GM23248 (cell line): ENCODE measurements at regions not wholly inside any gene's neighbourhood (a gene's known extent, or its start where the extent isn't known, plus 50 kb on each side); places are given as distances from the start of the nearest gene placed in this dataset.

ENCODE experiments used
- DNase-seq: peaks from one replicate; pipeline ENCODE4 v3.0.0-alpha.2; 2015
- H2AFZ ChIP-seq: fragments of 200-600 bp; sonication (generic); 2 replicates; pipeline ENCODE4 v1.6.1; 2016; ENCODE audit warnings: antibody characterized with exemption
- H3F3A ChIP-seq: fragments of 200-600 bp; sonication (generic); 2 replicates; pipeline ENCODE4 v1.6.1; 2016; ENCODE audit warnings: mild to moderate bottlenecking, antibody characterized with exemption, mixed run types; ENCODE audit not compliant: insufficient read depth
- H3K27ac ChIP-seq: fragments of 200-600 bp; sonication (generic); 2 replicates; pipeline ENCODE4 v1.5.1; 2016; ENCODE audit warnings: mild to moderate bottlenecking
- H3K27me3 ChIP-seq: fragments of 200-600 bp; sonication (generic); replicated peaks from 2 replicates; pipeline ENCODE4 v1.6.1; 2016; ENCODE audit warnings: mild to moderate bottlenecking; ENCODE audit not compliant: insufficient read depth
- H3K36me3 ChIP-seq: fragments of 200-600 bp; sonication (generic); 2 replicates; pipeline ENCODE4 v1.6.1; 2016; ENCODE audit warnings: low read depth, mild to moderate bottlenecking
- H3K4me1 ChIP-seq: fragments of 200-600 bp; sonication (generic); 2 replicates; pipeline ENCODE4 v1.6.1; 2016; ENCODE audit warnings: mild to moderate bottlenecking; ENCODE audit not compliant: insufficient read depth
- H3K4me2 ChIP-seq: fragments of 200-600 bp; sonication (generic); one replicate; pipeline ENCODE4 v1.6.1; 2016; ENCODE audit warnings: mild to moderate bottlenecking; ENCODE audit not compliant: unreplicated experiment
- H3K4me3 ChIP-seq: fragments of 200-600 bp; sonication (generic); 2 replicates; pipeline ENCODE4 v1.5.1; 2016; ENCODE audit warnings: mild to moderate bottlenecking
- H3K79me2 ChIP-seq: fragments of 200-600 bp; sonication (generic); 2 replicates; pipeline ENCODE4 v1.6.1; 2016; ENCODE audit warnings: mild to moderate bottlenecking; ENCODE audit not compliant: insufficient read depth
- H3K9ac ChIP-seq: fragments of 200-600 bp; sonication (generic); 2 replicates; pipeline ENCODE4 v1.6.1; 2016; ENCODE audit warnings: mild to moderate bottlenecking
- H3K9me2 ChIP-seq: fragments of 200-600 bp; sonication (generic); 2 replicates; pipeline ENCODE4 v1.6.1; 2016; ENCODE audit warnings: mixed run types, mild to moderate bottlenecking, moderate library complexity; ENCODE audit not compliant: insufficient read depth
- H3K9me3 ChIP-seq: fragments of 200-600 bp; sonication (generic); one replicate; pipeline ENCODE4 v1.6.1; 2017; ENCODE audit warnings: low read depth
- H4K20me1 ChIP-seq: fragments of 200-600 bp; sonication (generic); 2 replicates; pipeline ENCODE4 v1.6.0; 2016; ENCODE audit not compliant: insufficient read depth
- EZH2 ChIP-seq: fragments of 200-600 bp; sonication (generic); IDR thresholded peaks from 2 replicates; pipeline ENCODE4 v1.6.1; 2018; ENCODE audit warnings: antibody characterized with exemption, mild to moderate bottlenecking; ENCODE audit not compliant: insufficient read depth, poor library complexity, severe bottlenecking
- EZH2phosphoT487 ChIP-seq: fragments of 200-600 bp; sonication (generic); IDR thresholded peaks from 2 replicates; pipeline ENCODE4 v1.6.1; 2018; ENCODE audit warnings: antibody characterized with exemption, moderate library complexity, mild to moderate bottlenecking, low read depth; ENCODE audit not compliant: insufficient read depth
- WGBS, 2 experiments: methylation state at CpG; one replicate each; pipeline ENCODE4 v1.1.6; 2015 to 2017; ENCODE audit warnings: low lambda C conversion rate in 2 of 2, low coverage in 1 of 2; ENCODE audit errors: missing lambda C conversion rate in 2 of 2; 5-methylcytosine and 5-hydroxymethylcytosine counted together
- in situ Hi-C: fragments of 300-500 bp; cut with MboI; formaldehyde crosslinking; loops from 2 replicates; pipeline ENCODE4 v1.15.0; 2020

GRCh38 chr19:20482721-20483120 is 82.9 kb downstream of the ZNF737 start:
- no peaks in the 10 kb centered on the region for H3K9me2 ChIP-seq
- H3K4me2 ChIP-seq, result no peak overlapping the region
- no peak overlapping the region for H2AFZ ChIP-seq
- no peak overlapping the region for H3K9ac ChIP-seq
- no peaks in the 10 kb centered on the region for H3K27me3 ChIP-seq
- H3K27ac ChIP-seq, result no peak overlapping the region
- H3K4me1 ChIP-seq, result no peaks in the 10 kb centered on the region
- H3K79me2 ChIP-seq, result no peaks in the 10 kb centered on the region
- no peak overlapping the region for H3K4me3 ChIP-seq
- H3F3A ChIP-seq, result no peaks in the 10 kb centered on the region
- no peaks in the 10 kb centered on the region for H4K20me1 ChIP-seq
- no peaks in the 10 kb centered on the region for H3K9me3 ChIP-seq
- no peak for DNase-seq
- TF ChIP-seq EZH2phosphoT487, result no peak
- WGBS, 2 experiments, result 19 to 24% methylated on average over 2 of the region's 2 CpGs
- in situ Hi-C loops, result no loop called here
- no peaks in the 10 kb centered on the region for H3K36me3 ChIP-seq

GRCh38 chr19:20481736-20482135 is 83.8 kb downstream of the ZNF737 start:
- Histone ChIP-seq H3K27me3 (no peaks in the 10 kb centered on the region), H3K4me1 (no peaks in the 10 kb centered on the region), H3K27ac (no peak overlapping the region), H3K9me3 (no peaks in the 10 kb centered on the region), H3K36me3 (no peaks in the 10 kb centered on the region), H3K79me2 (no peaks in the 10 kb centered on the region), H3K9me2 (no peaks in the 10 kb centered on the region), H3F3A (no peaks in the 10 kb centered on the region), H3K4me3 (no peak overlapping the region), H4K20me1 (no peaks in the 10 kb centered on the region), H3K9ac (no peak overlapping the region), H3K4me2 (no peak overlapping the region), H2AFZ (no peak overlapping the region)
- TF ChIP-seq EZH2, result no peak
- TF ChIP-seq EZH2phosphoT487, result no peak
- no peak for DNase-seq
- in situ Hi-C loops, result no loop called here
- 50 to 56% methylated on average over 1 of the region's 1 CpG for WGBS, 2 experiments

- Histone ChIP-seq H3K9ac (no peak overlapping the region), H3F3A (no peaks in the 10 kb centered on the region), H3K79me2 (no peaks in the 10 kb centered on the region), H3K27me3 (no peaks in the 10 kb centered on the region), H3K9me3 (no peaks in the 10 kb centered on the region), H3K36me3 (no peaks in the 10 kb centered on the region), H3K9me2 (no peaks in the 10 kb centered on the region), H3K27ac (no peak overlapping the region), H3K4me3 (no peak overlapping the region), H4K20me1 (no peaks in the 10 kb centered on the region), H3K4me1 (no peaks in the 10 kb centered on the region), H2AFZ (no peak overlapping the region), H3K4me2 (no peak overlapping the region)
- no peak for DNase-seq
- TF ChIP-seq EZH2phosphoT487 (no peak), EZH2 (no peak)
- WGBS, 2 experiments, result 7 to 12% methylated on average over 3 of the region's 3 CpGs
- in situ Hi-C loops, result no loop called here
Measured at GRCh38 chr19:20479483-20479882, 86.1 kb downstream of the ZNF737 start.

GRCh38 chr19:20478936-20479335 is 86.6 kb downstream of the ZNF737 start:
- Histone ChIP-seq H3K4me2 (no peak overlapping the region), H3K4me3 (no peak overlapping the region), H3K36me3 (no peaks in the 10 kb centered on the region), H3K27me3 (no peaks in the 10 kb centered on the region), H3K79me2 (no peaks in the 10 kb centered on the region), H3K9me2 (no peaks in the 10 kb centered on the region), H3F3A (no peaks in the 10 kb centered on the region), H4K20me1 (no peaks in the 10 kb centered on the region), H3K9ac (no peak overlapping the region), H3K4me1 (no peaks in the 10 kb centered on the region), H3K9me3 (no peaks in the 10 kb centered on the region), H2AFZ (no peak overlapping the region), H3K27ac (no peak overlapping the region)
- TF ChIP-seq EZH2, result no peak
- TF ChIP-seq EZH2phosphoT487, result no peak
- no peak for DNase-seq
- 25 to 31% methylated on average over 3 of the region's 3 CpGs for WGBS, 2 experiments
- in situ Hi-C loops, result no loop called here

- H3K9me2 ChIP-seq, result no peaks in the 10 kb centered on the region
- H3K79me2 ChIP-seq, result no peaks in the 10 kb centered on the region
- no peak overlapping the region for H3K9ac ChIP-seq
- H3K27me3 ChIP-seq, result no peaks in the 10 kb centered on the region
- no peak overlapping the region for H3K27ac ChIP-seq
- no peak overlapping the region for H3K4me3 ChIP-seq
- no peak for TF ChIP-seq EZH2phosphoT487
- TF ChIP-seq EZH2, result no peak
- in situ Hi-C loops, result no loop called here
- no peaks in the 10 kb centered on the region for H4K20me1 ChIP-seq
- no peaks in the 10 kb centered on the region for H3K4me1 ChIP-seq
- DNase-seq, result peak; percentile 0
- H3K36me3 ChIP-seq, result no peaks in the 10 kb centered on the region
- no peaks in the 10 kb centered on the region for H3K9me3 ChIP-seq
- H2AFZ ChIP-seq, result no peak overlapping the region
- 58 to 76% methylated on average over 13 of the region's 13 CpGs for WGBS, 2 experiments
- H3F3A ChIP-seq, result no peaks in the 10 kb centered on the region
- no peak overlapping the region for H3K4me2 ChIP-seq
Measured at GRCh38 chr19:20472854-20473253, 92.7 kb downstream of the ZNF737 start.
